Right hindlimb (tissue), 1 donor: ENCODE measurements at regions not wholly inside any gene's neighbourhood (a gene's known extent, or its start where the extent isn't known, plus 50 kb on each side); places are given as distances from the start of the nearest gene placed in this dataset.

Experiments
- DNase-seq: peaks from one replicate; pipeline ENCODE4 v3.0.0-alpha.2; 2018

- no peak for DNase-seq
Observed at GRCh38 chr10:44787480-44788075, 123.6 kb upstream of the TMEM72 start.

GRCh38 chr10:44788147-44789129 is 122.7 kb upstream of the TMEM72 start:
- DNase-seq: no peak

GRCh38 chr10:44792119-44792775 is 118.9 kb upstream of the TMEM72 start:
- DNase-seq: no peak

GRCh38 chr10:44799966-44800365 is 111.2 kb upstream of the TMEM72 start:
- no peak for DNase-seq

GRCh38 chr10:44801383-44802327 is 109.5 kb upstream of the TMEM72 start:
- DNase-seq: peak; percentile 67

- no peak for DNase-seq
Observed at GRCh38 chr10:44803862-44804261, 107.3 kb upstream of the TMEM72 start.

GRCh38 chr10:44804661-44805060 is 106.5 kb upstream of the TMEM72 start:
- DNase-seq: no peak

- peak; percentile 40 for DNase-seq
Observed at GRCh38 chr10:44805466-44806210, 105.5 kb upstream of the TMEM72 start.

- DNase-seq: peak; percentile 71
Observed at GRCh38 chr10:44806950-44807349, 104.2 kb upstream of the TMEM72 start.

GRCh38 chr10:44807451-44807850 is 103.7 kb upstream of the TMEM72 start:
- no peak for DNase-seq

- no peak for DNase-seq
Observed at GRCh38 chr10:44809647-44810046, 101.5 kb upstream of the TMEM72 start.

- no peak for DNase-seq
Observed at GRCh38 chr10:44811072-44811471, 100.1 kb upstream of the TMEM72 start.

- no peak for DNase-seq
Observed at GRCh38 chr10:44813201-44813600, 97.9 kb upstream of the TMEM72 start.

GRCh38 chr10:44814929-44815328 is 96.2 kb upstream of the TMEM72 start:
- no peak for DNase-seq

- DNase-seq: peak; percentile 69
Observed at GRCh38 chr10:44818041-44818649, 93.0 kb upstream of the TMEM72 start.

GRCh38 chr10:44818701-44819127 is 92.4 kb upstream of the TMEM72 start:
- DNase-seq: peak; percentile 46

GRCh38 chr10:44820094-44820493 is 91.0 kb upstream of the TMEM72 start:
- DNase-seq: no peak

- DNase-seq: no peak
Observed at GRCh38 chr10:44821290-44821689, 89.8 kb upstream of the TMEM72 start.

GRCh38 chr10:44822349-44822748 is 88.8 kb upstream of the TMEM72 start:
- no peak for DNase-seq

GRCh38 chr10:44822966-44823365 is 88.2 kb upstream of the TMEM72 start:
- DNase-seq: no peak

- no peak for DNase-seq
Observed at GRCh38 chr10:44824607-44825006, 86.5 kb upstream of the TMEM72 start.
